ENCODE measurements at regions not wholly inside any gene's neighbourhood (a gene's known extent, or its start where the extent isn't known, plus 50 kb on each side); places are given as distances from the start of the nearest gene placed in this dataset.

DNA sequence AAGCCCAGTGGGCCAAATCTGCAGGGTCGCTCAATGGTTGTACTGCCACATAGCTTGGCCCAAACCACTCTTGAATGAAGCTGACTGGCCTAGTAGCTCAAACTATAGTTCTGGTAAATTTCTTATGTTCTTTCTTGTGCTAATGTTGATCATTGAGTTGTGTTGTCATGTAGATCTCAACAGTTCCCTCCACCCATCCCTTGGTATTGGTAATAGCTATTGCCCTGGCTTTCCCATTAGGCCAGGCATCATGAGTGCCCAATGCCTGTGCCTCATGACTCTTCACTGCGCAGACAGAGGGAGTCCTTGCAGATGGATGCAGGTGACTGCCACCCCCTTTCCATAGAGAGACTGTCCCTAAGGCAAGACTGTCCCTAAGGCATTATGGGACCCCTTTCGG, 988.4 kb downstream of the KCNMA1 start:
- TF ChIP-seq EZH2phosphoT487 (IDR thresholded peaks at IDR 0.05; ENCODE audit: borderline replicate concordance, low read length) (no peak), EZH2 (IDR thresholded peaks at IDR 0.05; ENCODE audit: low read length, unreplicated experiment) (no peak)
- TF ChIP-seq, protein P1, sequence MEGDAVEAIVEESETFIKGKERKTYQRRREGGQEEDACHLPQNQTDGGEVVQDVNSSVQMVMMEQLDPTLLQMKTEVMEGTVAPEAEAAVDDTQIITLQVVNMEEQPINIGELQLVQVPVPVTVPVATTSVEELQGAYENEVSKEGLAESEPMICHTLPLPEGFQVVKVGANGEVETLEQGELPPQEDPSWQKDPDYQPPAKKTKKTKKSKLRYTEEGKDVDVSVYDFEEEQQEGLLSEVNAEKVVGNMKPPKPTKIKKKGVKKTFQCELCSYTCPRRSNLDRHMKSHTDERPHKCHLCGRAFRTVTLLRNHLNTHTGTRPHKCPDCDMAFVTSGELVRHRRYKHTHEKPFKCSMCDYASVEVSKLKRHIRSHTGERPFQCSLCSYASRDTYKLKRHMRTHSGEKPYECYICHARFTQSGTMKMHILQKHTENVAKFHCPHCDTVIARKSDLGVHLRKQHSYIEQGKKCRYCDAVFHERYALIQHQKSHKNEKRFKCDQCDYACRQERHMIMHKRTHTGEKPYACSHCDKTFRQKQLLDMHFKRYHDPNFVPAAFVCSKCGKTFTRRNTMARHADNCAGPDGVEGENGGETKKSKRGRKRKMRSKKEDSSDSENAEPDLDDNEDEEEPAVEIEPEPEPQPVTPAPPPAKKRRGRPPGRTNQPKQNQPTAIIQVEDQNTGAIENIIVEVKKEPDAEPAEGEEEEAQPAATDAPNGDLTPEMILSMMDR (conservative IDR thresholded peaks at IDR 0.05; ENCODE audit: low read depth, low read length), result no peak
